Loucy (cell line): ENCODE measurements at regions not wholly inside any gene's neighbourhood (a gene's known extent, or its start where the extent isn't known, plus 50 kb on each side); places are given as distances from the start of the nearest gene placed in this dataset.

Source experiments
- H2AFZ ChIP-seq: fragments of 200-600 bp; sonication (generic); 2 replicates; pipeline ENCODE4 v1.6.0; 2016; ENCODE audit warnings: antibody characterized with exemption, mild to moderate bottlenecking, low read length, moderate library complexity
- H3F3A ChIP-seq: fragments of 200-600 bp; 2 replicates; pipeline ENCODE4 v1.6.0; 2016; ENCODE audit warnings: antibody characterized with exemption, low read depth, mild to moderate bottlenecking
- H3K27me3 ChIP-seq: fragments of 200-600 bp; sonication (generic); 2 replicates; pipeline ENCODE4 v1.6.1; 2014; ENCODE audit warnings: low read length, mild to moderate bottlenecking; ENCODE audit not compliant: insufficient read depth, poor library complexity, severe bottlenecking
- H3K36me3 ChIP-seq: fragments of 200-600 bp; sonication (generic); 2 replicates; pipeline ENCODE4 v1.6.1; 2016; ENCODE audit warnings: low read length; ENCODE audit not compliant: insufficient read depth
- H3K4me1 ChIP-seq: fragments of 200-600 bp; sonication (generic); 2 replicates; pipeline ENCODE4 v1.5.1; 2014; ENCODE audit warnings: low read length, mild to moderate bottlenecking; ENCODE audit not compliant: insufficient read depth, poor library complexity, severe bottlenecking
- H3K4me2 ChIP-seq: fragments of 200-600 bp; sonication (generic); 2 replicates; pipeline ENCODE4 v1.6.0; 2014; ENCODE audit warnings: antibody characterized with exemption, low read length, low read depth, mild to moderate bottlenecking; ENCODE audit not compliant: poor library complexity, severe bottlenecking
- H3K4me3 ChIP-seq: fragments of 200-600 bp; sonication (generic); 2 replicates; pipeline ENCODE4 v1.5.1; 2014; ENCODE audit warnings: low read length, mild to moderate bottlenecking, mixed read lengths; ENCODE audit not compliant: poor library complexity, severe bottlenecking
- H3K79me2 ChIP-seq: fragments of 200-600 bp; sonication (generic); 2 replicates; pipeline ENCODE4 v1.6.1; 2014; ENCODE audit warnings: low read length; ENCODE audit not compliant: insufficient read depth
- H3K9ac ChIP-seq: fragments of 200-600 bp; sonication (generic); 2 replicates; pipeline ENCODE4 v1.6.0; 2014; ENCODE audit warnings: mild to moderate bottlenecking, low read depth, low read length, moderate library complexity; ENCODE audit not compliant: poor library complexity, severe bottlenecking
- H3K9me2 ChIP-seq: fragments of 200-600 bp; sonication (generic); replicated peaks from 2 replicates; pipeline ENCODE4 v1.6.1; 2016; ENCODE audit warnings: low read depth, low read length, mixed read lengths
- H3K9me3 ChIP-seq: fragments of 200-600 bp; sonication (generic); 2 replicates; pipeline ENCODE4 v1.6.1; 2014; ENCODE audit warnings: mild to moderate bottlenecking, antibody characterized with exemption, low read length, low read depth; ENCODE audit not compliant: insufficient read depth
- H4K20me1 ChIP-seq: fragments of 200-600 bp; sonication (generic); 2 replicates; pipeline ENCODE4 v1.6.0; 2014; ENCODE audit warnings: antibody characterized with exemption, low read length, mild to moderate bottlenecking; ENCODE audit not compliant: insufficient read depth, poor library complexity, severe bottlenecking
- CTCF ChIP-seq: fragments of 200-600 bp; sonication (generic); conservative IDR thresholded peaks from 2 replicates; pipeline ENCODE4 v1.5.1; 2014; ENCODE audit warnings: mild to moderate bottlenecking, antibody characterized with exemption, low read length
- EZH2phosphoT487 ChIP-seq: fragments of 200-600 bp; IDR thresholded peaks from 2 replicates; pipeline ENCODE4 v1.6.1; 2018; ENCODE audit warnings: antibody characterized with exemption, mild to moderate bottlenecking, moderate library complexity, borderline replicate concordance

DNA sequence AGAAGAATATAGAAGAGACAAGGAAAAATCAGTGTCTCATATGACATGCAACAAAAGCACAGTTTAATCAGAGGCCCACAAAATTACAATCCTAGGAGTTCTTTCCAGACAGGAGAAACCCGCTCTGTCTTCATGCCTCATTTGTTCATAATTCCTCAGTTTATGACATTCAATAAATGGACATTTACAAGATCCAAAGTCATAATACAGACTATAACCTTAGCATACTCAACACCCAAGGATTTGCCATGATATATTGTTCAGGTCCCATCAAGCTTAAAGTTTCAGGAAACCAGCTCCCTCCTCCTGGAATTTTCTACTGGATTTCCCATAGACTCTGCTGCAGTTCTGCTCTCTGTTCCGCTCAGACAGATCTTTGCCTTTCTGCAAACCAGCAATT, 56.4 kb upstream of the POMP start:
- Histone ChIP-seq H2AFZ (peak overlapping the region; percentile 56; the same call in 1 of the 2 replicates), H3K79me2 (no peaks in the 10 kb centered on the region), H3K4me3 (no peak overlapping the region), H4K20me1 (no peaks in the 10 kb centered on the region), H3K4me2 (no peak overlapping the region), H3K4me1 (peaks cover 12% of the 10 kb centered on the region), H3K9me3 (no peaks in the 10 kb centered on the region), H3K27me3 (no peaks in the 10 kb centered on the region), H3K9ac (no peak overlapping the region), H3F3A (no peaks in the 10 kb centered on the region), H3K36me3 (no peaks in the 10 kb centered on the region), H3K9me2 (no peaks in the 10 kb centered on the region)
- TF ChIP-seq CTCF (no peak), EZH2phosphoT487 (no peak)

- no peaks in the 10 kb centered on the region for H3K9me3 ChIP-seq
- H3K27me3 ChIP-seq = no peaks in the 10 kb centered on the region
- H3F3A ChIP-seq = no peaks in the 10 kb centered on the region
- H3K9ac ChIP-seq = no peak overlapping the region
- no peak overlapping the region for H3K4me2 ChIP-seq
- no peaks in the 10 kb centered on the region for H3K9me2 ChIP-seq
- peaks cover 8% of the 10 kb centered on the region for H3K4me1 ChIP-seq
- H3K36me3 ChIP-seq = no peaks in the 10 kb centered on the region
- no peaks in the 10 kb centered on the region for H3K79me2 ChIP-seq
- no peak overlapping the region for H2AFZ ChIP-seq
- no peak overlapping the region for H3K4me3 ChIP-seq
- no peak for TF ChIP-seq EZH2phosphoT487
- no peak for TF ChIP-seq CTCF
- no peaks in the 10 kb centered on the region for H4K20me1 ChIP-seq
Measured at GRCh38 chr13:28601581-28601980, 57.3 kb upstream of the POMP start.

DNA sequence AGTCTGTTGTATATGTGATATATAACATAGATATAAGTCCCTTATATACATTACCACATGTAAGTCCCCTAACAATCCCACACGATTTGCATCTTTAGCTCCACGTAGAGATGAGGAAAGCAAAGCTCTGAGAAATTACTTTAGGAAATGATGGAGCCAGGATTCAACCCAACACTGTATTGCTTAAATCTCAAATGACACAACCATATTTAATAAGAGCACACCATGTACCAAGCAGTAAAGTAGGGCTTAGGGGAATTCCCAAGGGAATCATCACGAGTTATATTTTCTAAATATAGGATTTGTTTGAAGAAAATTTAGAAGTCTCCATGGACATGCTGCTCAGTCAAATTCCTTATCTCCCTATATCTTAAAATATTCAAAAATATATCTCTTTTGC, 61.3 kb upstream of the POMP start:
- Histone ChIP-seq H3K4me1 (peaks cover 11% of the 10 kb centered on the region), H3K4me3 (no peak overlapping the region), H3K9me2 (no peaks in the 10 kb centered on the region), H3K4me2 (no peak overlapping the region), H3K36me3 (no peaks in the 10 kb centered on the region), H3K27me3 (no peaks in the 10 kb centered on the region), H4K20me1 (no peaks in the 10 kb centered on the region), H3K9me3 (no peaks in the 10 kb centered on the region), H3F3A (no peaks in the 10 kb centered on the region), H3K9ac (no peak overlapping the region), H2AFZ (no peak overlapping the region), H3K79me2 (no peaks in the 10 kb centered on the region)
- TF ChIP-seq EZH2phosphoT487 (no peak), CTCF (no peak)
